Liver (tissue), 7 donors: ENCODE measurements at regions not wholly inside any gene's neighbourhood (a gene's known extent, or its start where the extent isn't known, plus 50 kb on each side); places are given as distances from the start of the nearest gene placed in this dataset.

Experiments
- DNase-seq: peaks from one replicate; pipeline ENCODE4 v3.0.0-alpha.2; 2017; ENCODE audit warnings: low spot score
- H3K27ac ChIP-seq, 2 donors: one replicate each; pipeline ENCODE4 v1.7.0; 2013; ENCODE audit warnings: inconsistent platforms in 2 of 2, low read length in 2 of 2, control low read depth in 1 of 2, low read depth in 1 of 2, mild to moderate bottlenecking in 1 of 2
- H3K27me3 ChIP-seq, 4 donors: one replicate each; pipeline versions ENCODE4 v1.6.1 to v1.7.0; 2013; ENCODE audit warnings: low read length in 3 of 4, inconsistent platforms in 1 of 4, mild to moderate bottlenecking in 1 of 4, moderate library complexity in 1 of 4; ENCODE audit not compliant: control insufficient read depth in 4 of 4, insufficient read depth in 4 of 4
- H3K36me3 ChIP-seq, 4 donors: one replicate each; pipeline versions ENCODE4 v1.6.1 to v1.7.0; 2013; ENCODE audit warnings: low read length in 3 of 4, mild to moderate bottlenecking in 3 of 4, low read depth in 1 of 4, moderate library complexity in 1 of 4; ENCODE audit not compliant: control insufficient read depth in 4 of 4, insufficient read depth in 3 of 4
- H3K4me1 ChIP-seq, 4 donors: one replicate each; pipeline versions ENCODE4 v1.6.1 to v1.7.0; 2013; ENCODE audit warnings: low read length in 3 of 4, mild to moderate bottlenecking in 3 of 4, moderate library complexity in 1 of 4; ENCODE audit not compliant: control insufficient read depth in 4 of 4, insufficient read depth in 4 of 4
- H3K4me3 ChIP-seq, 3 donors: one replicate each; pipeline versions ENCODE4 v1.6.1 to v1.7.0; 2013; ENCODE audit warnings: low read length in 3 of 3, control low read depth in 1 of 3, low read depth in 1 of 3, mild to moderate bottlenecking in 1 of 3
- H3K9ac ChIP-seq, 2 donors: one replicate each; pipeline ENCODE4 v1.7.0; 2013; ENCODE audit warnings: low read length in 2 of 2, mild to moderate bottlenecking in 2 of 2, moderate library complexity in 2 of 2, control low read depth in 1 of 2, low read depth in 1 of 2
- H3K9me3 ChIP-seq, 4 donors: one replicate each; pipeline versions ENCODE4 v1.6.1 to v1.7.0; 2013; ENCODE audit warnings: low read length in 3 of 4; ENCODE audit not compliant: control insufficient read depth in 4 of 4
- EGR1 ChIP-seq, 2 donors: IDR thresholded peaks; 2 replicates each; pipeline ENCODE4 v1.6.1; 2016 to 2018; ENCODE audit warnings: antibody characterized with exemption in 2 of 2, low read depth in 2 of 2
- FOXA1 ChIP-seq: IDR thresholded peaks from 2 replicates; pipeline ENCODE4 v1.6.1; 2016; ENCODE audit warnings: antibody characterized with exemption
- GABPA ChIP-seq, 2 donors: IDR thresholded peaks in 1 of 2; conservative IDR thresholded peaks in 1 of 2; 2 replicates each; pipeline ENCODE4 v1.6.1; 2016; ENCODE audit warnings: antibody characterized with exemption in 2 of 2, mild to moderate bottlenecking in 1 of 2, moderate library complexity in 1 of 2
- HNF4A ChIP-seq, 2 donors: conservative IDR thresholded peaks; 2 replicates each; pipeline ENCODE4 v1.6.1; 2016; ENCODE audit warnings: antibody characterized with exemption in 2 of 2, mild to moderate bottlenecking in 2 of 2
- HNF4G ChIP-seq: IDR thresholded peaks from 2 replicates; pipeline ENCODE4 v1.6.1; 2016; ENCODE audit warnings: antibody characterized with exemption
- JUND ChIP-seq, 2 donors: IDR thresholded peaks; 2 replicates each; pipeline ENCODE4 v1.6.1; 2016; ENCODE audit warnings: antibody characterized with exemption in 2 of 2
- NR2F2 ChIP-seq: IDR thresholded peaks from 2 replicates; pipeline ENCODE4 v1.6.1; 2016; ENCODE audit warnings: antibody characterized with exemption
- RAD21 ChIP-seq, 2 donors: IDR thresholded peaks; 2 replicates each; pipeline ENCODE4 v1.6.1; 2016; ENCODE audit warnings: antibody characterized with exemption in 2 of 2, mild to moderate bottlenecking in 2 of 2
- RXRA ChIP-seq, 2 donors: IDR thresholded peaks; 2 replicates each; pipeline ENCODE4 v1.6.1; 2017 to 2018; ENCODE audit warnings: antibody characterized with exemption in 2 of 2, mild to moderate bottlenecking in 1 of 2
- SP1 ChIP-seq: IDR thresholded peaks from 2 replicates; pipeline ENCODE4 v1.6.1; 2018; ENCODE audit warnings: antibody characterized with exemption, mild to moderate bottlenecking
- TAF1 ChIP-seq: conservative IDR thresholded peaks from 2 replicates; pipeline ENCODE4 v1.6.1; 2016; ENCODE audit warnings: antibody characterized with exemption, mild to moderate bottlenecking
- YY1 ChIP-seq: IDR thresholded peaks from 2 replicates; pipeline ENCODE4 v1.6.1; 2016; ENCODE audit warnings: antibody characterized with exemption, mild to moderate bottlenecking
- ZBTB33 ChIP-seq: IDR thresholded peaks from 2 replicates; pipeline ENCODE4 v1.6.1; 2016; ENCODE audit warnings: antibody characterized with exemption
- WGBS: extraction: QIAGEN DNeasy Blood & Tissue Kit; methylation state at CpG from one replicate; pipeline ENCODE4 v1.1.7; 2013; 5-methylcytosine and 5-hydroxymethylcytosine counted together
- TF ChIP-seq, protein P1 (sequence below): IDR thresholded peaks from 2 replicates; pipeline ENCODE4 v1.6.1; 2016; ENCODE audit warnings: antibody characterized with exemption
- TF ChIP-seq, protein P2 (sequence below): IDR thresholded peaks from 2 replicates; pipeline ENCODE4 v1.6.1; 2016; ENCODE audit warnings: antibody characterized with exemption
- TF ChIP-seq, protein P3 (sequence below): IDR thresholded peaks from 2 replicates; pipeline ENCODE4 v1.6.1; 2016; ENCODE audit warnings: antibody characterized with exemption, mild to moderate bottlenecking
- donor health status: healthy.
- donor health status: healthy.
- donor health status: healthy.
- donor health status: healthy.

GRCh38 chr10:78645975-78646374 is 422.8 kb upstream of the ZMIZ1 start:
- H3K27ac ChIP-seq = no peak overlapping the region
- no peak for DNase-seq
- no peak overlapping the region for H3K4me3 ChIP-seq
- TF ChIP-seq, protein P1, sequence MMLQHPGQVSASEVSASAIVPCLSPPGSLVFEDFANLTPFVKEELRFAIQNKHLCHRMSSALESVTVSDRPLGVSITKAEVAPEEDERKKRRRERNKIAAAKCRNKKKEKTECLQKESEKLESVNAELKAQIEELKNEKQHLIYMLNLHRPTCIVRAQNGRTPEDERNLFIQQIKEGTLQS = no peak
- TF ChIP-seq HNF4A (conservative IDR thresholded peaks at IDR 0.05) (no peak), HNF4G (no peak), YY1 (no peak), RAD21 (IDR thresholded peaks at IDR 0.05) (no peak), SP1 (no peak), JUND (IDR thresholded peaks at IDR 0.05) (no peak), ZBTB33 (no peak)
- peaks cover 4 to 17% (median 13%) of the 10 kb centered on the region in 4 donors for H3K4me1 ChIP-seq
- H3K36me3 ChIP-seq = no peaks in the 10 kb centered on the region
- peaks cover 0 to 3% (median 0%) of the 10 kb centered on the region in 4 donors for H3K9me3 ChIP-seq
- no peak overlapping the region for H3K9ac ChIP-seq
- 92% methylated on average over 4 of the region's 4 CpGs for WGBS
- H3K27me3 ChIP-seq = no peaks in the 10 kb centered on the region

GRCh38 chr10:78648256-78648860 is 420.4 kb upstream of the ZMIZ1 start:
- Histone ChIP-seq H3K4me1 (peaks cover 0 to 11% (median 7%) of the 10 kb centered on the region in 4 donors), H3K4me3 (no peak overlapping the region), H3K36me3 (no peaks in the 10 kb centered on the region), H3K27ac (no peak overlapping the region), H3K9me3 (peaks cover 0 to 3% (median 0%) of the 10 kb centered on the region in 4 donors), H3K9ac (no peak overlapping the region), H3K27me3 (no peaks in the 10 kb centered on the region)
- TF ChIP-seq GABPA (IDR thresholded peaks at IDR 0.05 in 1 of 2, conservative IDR thresholded peaks at IDR 0.05 in 1 of 2) (no peak), FOXA1 (no peak), RAD21 (IDR thresholded peaks at IDR 0.05) (no peak), JUND (IDR thresholded peaks at IDR 0.05) (no peak), TAF1 (no peak), EGR1 (IDR thresholded peaks at IDR 0.05; ENCODE audit: low read depth in 2 of 2) (no peak), RXRA (IDR thresholded peaks at IDR 0.05) (no peak), SP1 (no peak)
- TF ChIP-seq, protein P2, sequence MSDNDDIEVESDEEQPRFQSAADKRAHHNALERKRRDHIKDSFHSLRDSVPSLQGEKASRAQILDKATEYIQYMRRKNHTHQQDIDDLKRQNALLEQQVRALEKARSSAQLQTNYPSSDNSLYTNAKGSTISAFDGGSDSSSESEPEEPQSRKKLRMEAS = no peak
- no peak for DNase-seq
- 90% methylated on average over 4 of the region's 4 CpGs for WGBS

GRCh38 chr10:78649429-78649828 is 419.3 kb upstream of the ZMIZ1 start:
- Histone ChIP-seq H3K27me3 (no peaks in the 10 kb centered on the region), H3K4me3 (no peak overlapping the region), H3K27ac (no peak overlapping the region), H3K36me3 (no peaks in the 10 kb centered on the region), H3K9ac (no peak overlapping the region), H3K4me1 (peaks cover 0 to 20% (median 11%) of the 10 kb centered on the region in 4 donors), H3K9me3 (peaks cover 0 to 3% (median 0%) of the 10 kb centered on the region in 4 donors)
- DNase-seq = no peak
- WGBS = 93% methylated on average over 2 of the region's 2 CpGs
- no peak for TF ChIP-seq GABPA (IDR thresholded peaks at IDR 0.05 in 1 of 2, conservative IDR thresholded peaks at IDR 0.05 in 1 of 2)
- TF ChIP-seq HNF4G = no peak
- no peak for TF ChIP-seq RAD21 (IDR thresholded peaks at IDR 0.05)
- TF ChIP-seq YY1 = no peak
- TF ChIP-seq, protein P1 = no peak
- TF ChIP-seq RXRA (IDR thresholded peaks at IDR 0.05) = no peak
- TF ChIP-seq HNF4A (conservative IDR thresholded peaks at IDR 0.05) = no peak
- TF ChIP-seq, protein P3, sequence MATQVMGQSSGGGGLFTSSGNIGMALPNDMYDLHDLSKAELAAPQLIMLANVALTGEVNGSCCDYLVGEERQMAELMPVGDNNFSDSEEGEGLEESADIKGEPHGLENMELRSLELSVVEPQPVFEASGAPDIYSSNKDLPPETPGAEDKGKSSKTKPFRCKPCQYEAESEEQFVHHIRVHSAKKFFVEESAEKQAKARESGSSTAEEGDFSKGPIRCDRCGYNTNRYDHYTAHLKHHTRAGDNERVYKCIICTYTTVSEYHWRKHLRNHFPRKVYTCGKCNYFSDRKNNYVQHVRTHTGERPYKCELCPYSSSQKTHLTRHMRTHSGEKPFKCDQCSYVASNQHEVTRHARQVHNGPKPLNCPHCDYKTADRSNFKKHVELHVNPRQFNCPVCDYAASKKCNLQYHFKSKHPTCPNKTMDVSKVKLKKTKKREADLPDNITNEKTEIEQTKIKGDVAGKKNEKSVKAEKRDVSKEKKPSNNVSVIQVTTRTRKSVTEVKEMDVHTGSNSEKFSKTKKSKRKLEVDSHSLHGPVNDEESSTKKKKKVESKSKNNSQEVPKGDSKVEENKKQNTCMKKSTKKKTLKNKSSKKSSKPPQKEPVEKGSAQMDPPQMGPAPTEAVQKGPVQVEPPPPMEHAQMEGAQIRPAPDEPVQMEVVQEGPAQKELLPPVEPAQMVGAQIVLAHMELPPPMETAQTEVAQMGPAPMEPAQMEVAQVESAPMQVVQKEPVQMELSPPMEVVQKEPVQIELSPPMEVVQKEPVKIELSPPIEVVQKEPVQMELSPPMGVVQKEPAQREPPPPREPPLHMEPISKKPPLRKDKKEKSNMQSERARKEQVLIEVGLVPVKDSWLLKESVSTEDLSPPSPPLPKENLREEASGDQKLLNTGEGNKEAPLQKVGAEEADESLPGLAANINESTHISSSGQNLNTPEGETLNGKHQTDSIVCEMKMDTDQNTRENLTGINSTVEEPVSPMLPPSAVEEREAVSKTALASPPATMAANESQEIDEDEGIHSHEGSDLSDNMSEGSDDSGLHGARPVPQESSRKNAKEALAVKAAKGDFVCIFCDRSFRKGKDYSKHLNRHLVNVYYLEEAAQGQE = no peak
- TF ChIP-seq, protein P2 = no peak
- TF ChIP-seq FOXA1 = no peak
- TF ChIP-seq ZBTB33 = no peak
- no peak for TF ChIP-seq NR2F2
- no peak for TF ChIP-seq SP1
- no peak for TF ChIP-seq TAF1
